Omental fat pad (tissue), 3 donors: ENCODE measurements at regions not wholly inside any gene's neighbourhood (a gene's known extent, or its start where the extent isn't known, plus 50 kb on each side); places are given as distances from the start of the nearest gene placed in this dataset. TPM values are rescaled to one million over a fixed set of nuclear protein-coding genes. Genes with fewer than 3 reads are reported as not detected.
A peak's percentile ranks its signal among the peaks of the same experiment; 100 is the strongest.
"Not testable (repeated sequence)": the region's sequence is repeated elsewhere in the genome, so short reads cannot be mapped to it uniquely, and the experiment has no call there.

Experiments
- ATAC-seq: fragments of 150-250 bp; one replicate; pipeline ENCODE4 v1.9.1; 2016; ENCODE audit warnings: mild to moderate bottlenecking, moderate library complexity; ENCODE audit not compliant: low FRiP score
- DNase-seq: peaks from one replicate; pipeline ENCODE4 v3.0.0-alpha.2; 2019; ENCODE audit warnings: low spot score
- small RNA-seq: library from RNA; depleted of rRNA; stranded (forward); fragments of <200 nt; gene quantifications from one replicate; pipeline ENCODE3, GENCODE V24; 2016
- TF ChIP-seq, protein P1 (sequence below), 3 donors: fragments of 450-650 bp; IDR thresholded peaks; one replicate each; pipeline ENCODE4 v1.5.1; 2016 to 2017; ENCODE audit warnings: antibody characterized with exemption in 3 of 3, mild to moderate bottlenecking in 3 of 3, moderate library complexity in 2 of 3

DNA sequence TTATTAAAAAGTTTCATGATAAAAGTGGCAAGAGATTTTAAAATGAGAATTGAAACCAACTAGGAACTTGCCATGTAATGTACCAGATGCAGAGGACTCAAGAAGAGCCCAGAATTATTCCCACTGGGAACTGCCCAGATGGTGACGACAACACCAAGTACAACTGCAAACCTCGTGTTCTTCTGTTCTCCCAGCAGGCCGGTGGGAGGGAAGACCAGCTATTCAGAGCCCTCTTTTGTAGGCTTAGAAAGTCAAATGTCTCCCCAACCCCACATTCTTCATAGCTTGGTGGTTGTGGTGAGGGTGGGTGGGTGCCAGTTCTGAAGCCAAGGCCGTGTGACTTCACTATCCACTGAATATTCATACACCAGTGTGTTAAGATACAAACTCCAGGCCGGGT, 54.3 kb upstream of the ITGB1 start:
- DNase-seq (no peak), ATAC-seq (no peak)
- TF ChIP-seq, protein P1, sequence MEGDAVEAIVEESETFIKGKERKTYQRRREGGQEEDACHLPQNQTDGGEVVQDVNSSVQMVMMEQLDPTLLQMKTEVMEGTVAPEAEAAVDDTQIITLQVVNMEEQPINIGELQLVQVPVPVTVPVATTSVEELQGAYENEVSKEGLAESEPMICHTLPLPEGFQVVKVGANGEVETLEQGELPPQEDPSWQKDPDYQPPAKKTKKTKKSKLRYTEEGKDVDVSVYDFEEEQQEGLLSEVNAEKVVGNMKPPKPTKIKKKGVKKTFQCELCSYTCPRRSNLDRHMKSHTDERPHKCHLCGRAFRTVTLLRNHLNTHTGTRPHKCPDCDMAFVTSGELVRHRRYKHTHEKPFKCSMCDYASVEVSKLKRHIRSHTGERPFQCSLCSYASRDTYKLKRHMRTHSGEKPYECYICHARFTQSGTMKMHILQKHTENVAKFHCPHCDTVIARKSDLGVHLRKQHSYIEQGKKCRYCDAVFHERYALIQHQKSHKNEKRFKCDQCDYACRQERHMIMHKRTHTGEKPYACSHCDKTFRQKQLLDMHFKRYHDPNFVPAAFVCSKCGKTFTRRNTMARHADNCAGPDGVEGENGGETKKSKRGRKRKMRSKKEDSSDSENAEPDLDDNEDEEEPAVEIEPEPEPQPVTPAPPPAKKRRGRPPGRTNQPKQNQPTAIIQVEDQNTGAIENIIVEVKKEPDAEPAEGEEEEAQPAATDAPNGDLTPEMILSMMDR (IDR thresholded peaks at IDR 0.05), result no peak

DNA sequence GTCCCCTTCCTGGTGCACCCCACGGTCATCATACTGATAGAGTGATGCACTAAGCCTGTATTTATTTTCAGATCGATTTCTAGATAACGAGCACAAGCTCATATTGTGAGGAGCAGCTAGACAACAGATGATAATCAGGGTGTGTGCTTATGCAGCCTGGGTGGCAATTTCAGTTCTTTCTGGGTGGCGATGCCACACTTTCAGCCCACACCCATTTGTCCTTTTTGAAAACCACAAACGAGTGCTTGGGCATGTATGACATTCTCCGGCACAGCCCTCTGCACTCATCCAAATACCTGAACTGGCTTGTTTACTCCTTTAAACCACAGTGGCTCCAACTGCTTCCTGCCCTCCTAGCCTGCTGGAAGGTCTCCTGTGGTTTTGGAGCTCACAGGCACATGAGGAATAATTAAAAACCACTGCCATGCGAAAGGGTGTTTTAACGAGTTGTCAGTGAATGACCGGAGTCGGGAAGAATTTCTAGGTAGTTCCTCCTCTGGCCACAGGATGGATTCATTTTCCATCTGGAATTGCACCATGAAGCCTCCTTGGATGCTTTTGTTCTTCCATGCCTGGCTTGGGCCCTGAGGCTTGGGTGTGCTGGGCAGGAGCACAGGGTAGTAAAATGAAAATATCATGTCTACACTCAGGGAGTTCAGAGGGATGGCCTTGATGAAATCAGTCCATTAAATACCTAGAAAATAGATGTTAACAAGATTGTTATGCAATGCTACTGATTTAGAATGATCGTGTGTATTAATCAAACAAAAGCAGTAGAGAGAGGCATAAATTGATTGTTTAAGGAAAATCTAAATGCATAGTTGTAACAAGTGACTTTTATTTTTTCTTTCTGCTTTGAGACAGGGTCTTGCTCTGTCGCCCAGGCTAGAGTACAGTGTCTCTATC, 52.4 kb upstream of the ITGB1 start:
- ATAC-seq, result no peak
- DNase-seq, result no peak

DNA sequence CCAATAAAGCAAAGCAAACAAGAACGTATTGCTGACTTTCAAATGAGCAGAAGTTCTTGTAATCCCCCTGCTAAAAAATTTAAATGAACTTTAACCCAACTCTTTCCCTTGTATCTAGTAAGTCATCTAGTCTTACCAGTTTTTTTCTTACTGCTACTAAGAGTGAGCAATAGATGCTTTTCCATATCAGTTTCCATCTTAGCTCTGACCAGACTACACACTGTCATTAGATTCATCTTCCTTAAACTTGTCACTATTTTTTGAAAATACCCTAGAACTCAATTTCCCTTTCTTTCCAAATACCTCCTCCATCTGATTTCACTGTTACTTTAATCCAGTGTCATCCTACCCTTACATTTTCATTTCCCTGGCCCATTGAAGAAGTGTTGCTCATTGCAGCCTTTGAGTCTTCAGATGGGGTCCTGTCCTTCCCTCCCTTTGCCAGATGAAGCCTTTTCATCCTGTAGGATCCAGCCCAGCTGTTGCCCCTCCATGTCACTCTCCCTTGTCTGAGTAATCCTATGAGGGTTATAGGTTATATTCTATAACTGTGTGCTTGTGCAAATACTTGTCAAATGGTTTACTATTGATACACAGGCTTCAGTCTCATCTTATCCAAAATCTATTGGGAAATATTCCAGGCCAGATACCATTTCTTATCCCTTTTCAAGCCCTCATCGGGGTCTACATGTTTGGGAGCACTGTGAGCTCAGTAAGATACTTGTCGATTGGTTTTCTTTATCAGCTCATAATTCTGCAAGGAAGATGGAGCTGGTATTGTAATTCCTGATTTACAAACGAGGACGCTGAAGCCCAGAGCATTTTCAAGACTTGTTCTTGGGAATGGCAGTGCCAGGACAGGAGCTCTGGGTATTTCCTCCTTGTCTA, 51.5 kb upstream of the ITGB1 start:
- ATAC-seq (no peak), DNase-seq (no peak)
- TF ChIP-seq, protein P1 (IDR thresholded peaks at IDR 0.05), result no peak

More for the DNA sequence above, 52.4 kb upstream of the ITGB1 start:
- TF ChIP-seq, protein P1 (IDR thresholded peaks at IDR 0.05), result no peak

DNA sequence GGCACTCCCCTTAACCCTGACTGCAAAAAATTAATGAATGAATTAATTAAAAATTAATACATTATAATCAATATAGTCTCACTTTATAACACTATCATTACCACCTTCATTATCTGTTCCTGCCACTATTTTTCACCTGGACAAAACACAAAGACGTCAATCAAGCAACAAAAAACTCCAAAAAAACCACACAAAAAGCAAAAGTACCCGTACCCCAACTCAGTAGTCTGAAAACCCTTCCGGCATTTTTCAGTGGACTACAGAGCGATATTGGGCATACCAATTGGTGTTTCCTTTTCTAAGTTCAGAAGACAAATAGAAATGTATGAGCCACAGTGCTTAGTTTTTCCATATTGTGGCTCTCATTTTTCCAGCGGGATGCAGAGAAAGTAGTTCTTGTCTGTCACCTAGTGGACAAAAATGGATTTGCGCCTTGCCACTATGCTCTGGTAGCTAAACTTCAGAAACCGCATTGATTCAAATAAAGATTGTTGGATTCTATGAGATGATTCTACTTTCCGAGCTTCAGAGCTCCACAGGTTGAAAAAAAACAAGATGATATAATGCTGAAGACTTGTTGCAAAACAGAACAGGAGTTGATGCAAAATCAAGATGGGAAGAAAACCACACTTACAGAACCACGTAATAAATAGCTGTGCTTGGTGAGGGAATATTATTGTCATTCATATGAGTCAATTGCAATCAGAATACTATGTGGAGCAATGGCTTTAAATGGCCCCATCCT, 50.6 kb upstream of the ITGB1 start:
- TF ChIP-seq, protein P1 (IDR thresholded peaks at IDR 0.05), result peak in 2 of 3 donors; percentile 87 to 98
- DNase-seq (peak; percentile 38), ATAC-seq (no peak)

DNA sequence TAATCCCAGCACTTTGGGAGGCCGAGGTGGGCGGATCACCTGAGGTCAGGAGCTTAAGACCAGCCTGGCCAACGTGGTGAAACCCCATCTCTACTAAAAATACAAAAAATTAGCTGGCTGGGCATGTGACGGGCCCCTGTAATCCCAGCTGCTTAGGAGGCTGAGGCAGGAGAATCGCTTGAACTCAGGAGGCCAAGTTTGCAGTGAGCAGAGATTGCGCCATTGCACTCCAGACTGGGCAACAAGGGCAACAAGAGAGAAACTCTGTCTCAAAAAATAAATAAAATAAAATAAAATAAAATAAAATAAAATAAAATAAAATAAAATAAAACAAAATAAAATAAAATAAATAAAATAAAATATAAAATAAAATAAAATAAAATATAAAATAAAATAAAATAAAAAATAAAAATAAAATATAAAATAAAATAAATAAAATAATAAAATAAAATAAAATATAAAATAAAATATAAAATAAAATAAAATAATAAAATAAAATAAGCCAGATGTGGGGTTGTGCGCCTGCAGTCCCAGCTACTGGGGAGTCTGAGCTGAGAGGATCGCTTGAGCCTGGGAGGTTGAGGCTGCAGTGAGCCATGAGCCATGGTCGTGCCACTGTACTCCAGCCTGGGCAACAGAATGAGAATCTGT, 49.8 kb upstream of the ITGB1 start:
- not testable (repeated sequence) for ATAC-seq, DNase-seq

Small RNA genes lying in the stretch of these regions (small RNA-seq; reads per million reads assigned to genes)
- gene AL365203.1 (not detected), gene MTND4LP11 (not detected), gene RN7SL847P (not detected)
